Osteoblast (primary cell): ENCODE measurements at regions not wholly inside any gene's neighbourhood (a gene's known extent, or its start where the extent isn't known, plus 50 kb on each side); places are given as distances from the start of the nearest gene placed in this dataset.
A peak's percentile ranks its signal among the peaks of the same experiment; 100 is the strongest.

ENCODE experiments used
- DNase-seq: peaks from one replicate; pipeline ENCODE4 v3.0.0; 2011; ENCODE audit warnings: low spot score, mixed read lengths; ENCODE audit not compliant: insufficient read length; ENCODE audit errors: missing footprints
- H2AFZ ChIP-seq: 2 replicates; pipeline ENCODE4 v1.6.0; 2011; ENCODE audit warnings: mild to moderate bottlenecking, low read length
- H3K27ac ChIP-seq: 2 replicates; pipeline ENCODE4 v1.5.1; 2011; ENCODE audit warnings: mild to moderate bottlenecking, low read depth, low read length, moderate library complexity
- H3K27me3 ChIP-seq: 2 replicates; pipeline ENCODE4 v1.6.0; 2012; ENCODE audit warnings: mild to moderate bottlenecking, control low read depth, inconsistent platforms, low read length, moderate library complexity; ENCODE audit not compliant: insufficient read depth
- H3K36me3 ChIP-seq: 2 replicates; pipeline ENCODE4 v1.5.1; 2011; ENCODE audit warnings: mild to moderate bottlenecking, low read length, control low read depth, moderate library complexity; ENCODE audit not compliant: insufficient read depth
- H3K4me1 ChIP-seq: 2 replicates; pipeline ENCODE4 v1.5.1; 2011; ENCODE audit warnings: mild to moderate bottlenecking, low read length, control low read depth, moderate library complexity; ENCODE audit not compliant: insufficient read depth
- H3K4me2 ChIP-seq: 2 replicates; pipeline ENCODE4 v1.6.0; 2011; ENCODE audit warnings: mild to moderate bottlenecking, low read length; ENCODE audit not compliant: insufficient read depth
- H3K4me3 ChIP-seq: fragments of 200-600 bp; sonication (generic); 3 replicates; pipeline ENCODE4 v1.5.1; 2012; ENCODE audit warnings: mild to moderate bottlenecking, low read length, inconsistent platforms; ENCODE audit not compliant: insufficient read depth
- H3K79me2 ChIP-seq: 2 replicates; pipeline ENCODE4 v1.6.0; 2012; ENCODE audit warnings: mild to moderate bottlenecking, low read length, control low read depth, inconsistent platforms; ENCODE audit not compliant: insufficient read depth
- H3K9me3 ChIP-seq: 2 replicates; pipeline ENCODE4 v1.5.1; 2011; ENCODE audit warnings: low read depth, low read length, control low read depth
- H4K20me1 ChIP-seq: 2 replicates; pipeline ENCODE4 v1.6.0; 2012; ENCODE audit warnings: mild to moderate bottlenecking, low read length, control low read depth; ENCODE audit not compliant: insufficient read depth
- TF ChIP-seq, protein P1 (sequence below): IDR thresholded peaks from 2 replicates; pipeline ENCODE4 v1.5.1; 2011; ENCODE audit warnings: mild to moderate bottlenecking, low read depth, low read length, moderate library complexity; ENCODE audit errors: extremely low read depth

DNA sequence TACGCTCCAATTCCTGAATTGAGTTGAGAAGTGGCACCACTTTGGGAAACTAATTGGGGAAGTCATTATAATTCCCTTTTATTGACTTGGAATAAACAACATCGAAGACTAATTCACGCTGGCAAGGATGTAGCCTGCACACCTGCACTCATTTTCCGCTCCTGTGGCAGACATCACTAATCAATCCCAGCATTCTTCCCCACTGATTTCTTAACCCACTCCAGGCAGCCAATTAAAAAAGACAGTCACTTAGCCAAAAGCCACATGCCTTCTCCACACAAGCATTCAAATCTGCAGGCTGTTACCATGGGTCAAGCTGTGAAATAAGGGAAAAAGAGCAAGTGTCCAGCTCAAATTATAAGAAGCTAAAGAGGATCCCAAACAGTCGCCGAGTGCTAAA lies 68.2 kb upstream of the HRH2 start:
- no peak for DNase-seq
- Histone ChIP-seq H3K9me3 (no peaks in the 10 kb centered on the region), H3K79me2 (no peaks in the 10 kb centered on the region), H3K4me3 (no peak overlapping the region), H3K27ac (no peak overlapping the region), H3K4me2 (no peak overlapping the region), H3K27me3 (no peaks in the 10 kb centered on the region), H2AFZ (no peak overlapping the region), H3K4me1 (no peaks in the 10 kb centered on the region), H3K36me3 (no peaks in the 10 kb centered on the region), H4K20me1 (no peaks in the 10 kb centered on the region)
- TF ChIP-seq, protein P1, sequence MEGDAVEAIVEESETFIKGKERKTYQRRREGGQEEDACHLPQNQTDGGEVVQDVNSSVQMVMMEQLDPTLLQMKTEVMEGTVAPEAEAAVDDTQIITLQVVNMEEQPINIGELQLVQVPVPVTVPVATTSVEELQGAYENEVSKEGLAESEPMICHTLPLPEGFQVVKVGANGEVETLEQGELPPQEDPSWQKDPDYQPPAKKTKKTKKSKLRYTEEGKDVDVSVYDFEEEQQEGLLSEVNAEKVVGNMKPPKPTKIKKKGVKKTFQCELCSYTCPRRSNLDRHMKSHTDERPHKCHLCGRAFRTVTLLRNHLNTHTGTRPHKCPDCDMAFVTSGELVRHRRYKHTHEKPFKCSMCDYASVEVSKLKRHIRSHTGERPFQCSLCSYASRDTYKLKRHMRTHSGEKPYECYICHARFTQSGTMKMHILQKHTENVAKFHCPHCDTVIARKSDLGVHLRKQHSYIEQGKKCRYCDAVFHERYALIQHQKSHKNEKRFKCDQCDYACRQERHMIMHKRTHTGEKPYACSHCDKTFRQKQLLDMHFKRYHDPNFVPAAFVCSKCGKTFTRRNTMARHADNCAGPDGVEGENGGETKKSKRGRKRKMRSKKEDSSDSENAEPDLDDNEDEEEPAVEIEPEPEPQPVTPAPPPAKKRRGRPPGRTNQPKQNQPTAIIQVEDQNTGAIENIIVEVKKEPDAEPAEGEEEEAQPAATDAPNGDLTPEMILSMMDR, result no peak

DNA sequence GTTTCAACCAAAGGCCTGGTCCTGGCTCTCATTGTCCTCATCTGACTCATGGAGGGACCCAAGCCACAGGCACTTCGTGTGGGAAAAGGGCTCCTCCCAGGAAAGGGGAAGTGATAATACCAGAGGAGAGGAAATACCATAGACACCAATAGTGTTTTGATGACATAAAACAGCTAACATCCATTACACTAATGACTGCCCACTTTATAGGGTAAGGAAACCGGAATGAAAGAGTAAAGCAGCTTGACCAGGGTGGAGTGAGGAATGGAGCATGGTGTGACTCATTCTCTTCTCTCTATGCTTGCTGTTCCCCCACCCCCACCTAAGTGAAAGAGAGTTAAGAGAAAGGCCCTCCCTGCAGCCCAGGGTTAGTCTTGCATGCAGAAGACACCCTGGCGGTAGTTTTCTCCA lies 67.4 kb upstream of the HRH2 start:
- no peaks in the 10 kb centered on the region for H3K27me3 ChIP-seq
- no peaks in the 10 kb centered on the region for H3K4me1 ChIP-seq
- TF ChIP-seq, protein P1, result no peak
- no peak overlapping the region for H3K4me3 ChIP-seq
- no peak overlapping the region for H3K27ac ChIP-seq
- H3K9me3 ChIP-seq, result no peaks in the 10 kb centered on the region
- H3K36me3 ChIP-seq, result no peaks in the 10 kb centered on the region
- no peaks in the 10 kb centered on the region for H4K20me1 ChIP-seq
- no peaks in the 10 kb centered on the region for H3K79me2 ChIP-seq
- peak; percentile 90 for DNase-seq
- H2AFZ ChIP-seq, result no peak overlapping the region
- H3K4me2 ChIP-seq, result no peak overlapping the region

DNA sequence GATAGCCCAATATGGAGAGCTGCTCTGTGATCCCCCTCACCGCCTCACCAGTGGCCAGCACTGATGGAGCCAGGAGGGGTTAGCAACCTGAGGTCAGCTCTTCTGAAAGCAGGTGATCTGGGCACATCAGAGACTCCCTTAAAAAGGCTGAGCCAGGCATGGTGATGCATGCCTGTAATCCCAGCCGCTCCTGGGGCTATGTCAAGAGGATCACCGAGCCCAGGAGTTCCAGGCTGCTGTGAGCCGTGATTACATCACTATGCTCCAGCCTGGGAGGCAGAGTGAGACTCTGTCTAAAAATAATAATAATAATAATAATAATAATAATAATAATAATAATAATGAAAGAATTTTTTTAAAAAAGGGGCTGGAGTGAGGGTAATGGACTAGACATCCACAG lies 66.6 kb upstream of the HRH2 start:
- no peak overlapping the region for H3K4me3 ChIP-seq
- no peaks in the 10 kb centered on the region for H4K20me1 ChIP-seq
- no peak overlapping the region for H3K4me2 ChIP-seq
- no peaks in the 10 kb centered on the region for H3K36me3 ChIP-seq
- H3K79me2 ChIP-seq, result no peaks in the 10 kb centered on the region
- no peak for DNase-seq
- H3K27ac ChIP-seq, result no peak overlapping the region
- H2AFZ ChIP-seq, result no peak overlapping the region
- TF ChIP-seq, protein P1, result no peak
- H3K9me3 ChIP-seq, result no peaks in the 10 kb centered on the region
- no peaks in the 10 kb centered on the region for H3K27me3 ChIP-seq
- H3K4me1 ChIP-seq, result no peaks in the 10 kb centered on the region

DNA sequence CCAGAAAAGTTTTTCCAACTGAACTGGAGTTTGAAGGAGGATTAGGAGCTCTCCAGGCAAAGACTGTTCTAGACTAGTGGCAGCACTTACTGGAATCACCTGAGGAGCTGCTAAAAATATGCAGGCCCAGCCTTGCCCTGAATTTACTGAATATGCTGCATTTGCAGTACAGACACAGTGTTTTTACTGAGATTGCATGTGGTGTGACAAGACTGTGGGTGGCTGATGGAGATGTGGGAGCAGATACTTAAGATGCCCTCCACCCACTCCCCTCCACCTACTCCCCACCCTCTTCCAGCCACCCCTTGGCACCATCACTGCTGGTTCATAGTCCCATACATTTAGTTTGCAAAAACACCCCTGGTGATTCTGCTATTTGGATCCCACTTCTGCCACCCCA lies 64.1 kb upstream of the HRH2 start:
- no peaks in the 10 kb centered on the region for H3K79me2 ChIP-seq
- H3K9me3 ChIP-seq, result no peaks in the 10 kb centered on the region
- no peak overlapping the region for H3K4me2 ChIP-seq
- no peak overlapping the region for H3K27ac ChIP-seq
- TF ChIP-seq, protein P1, result no peak
- no peak overlapping the region for H3K4me3 ChIP-seq
- no peaks in the 10 kb centered on the region for H3K36me3 ChIP-seq
- no peak overlapping the region for H2AFZ ChIP-seq
- DNase-seq, result no peak
- H4K20me1 ChIP-seq, result no peaks in the 10 kb centered on the region
- H3K4me1 ChIP-seq, result no peaks in the 10 kb centered on the region
- no peaks in the 10 kb centered on the region for H3K27me3 ChIP-seq
